ENCODE measurements at regions not wholly inside any gene's neighbourhood (a gene's known extent, or its start where the extent isn't known, plus 50 kb on each side); places are given as distances from the start of the nearest gene placed in this dataset.

- Mint-ChIP-seq H3K9me3 (no peaks in the 10 kb centered on the region), H3K27ac (no peak overlapping the region), H3K4me1 (peaks cover 37 to 40% of the 10 kb centered on the region in 2 experiments), H3K36me3 (ENCODE audit: insufficient read depth in 1 of 3, low read depth in 3 of 3) (no peaks in the 10 kb centered on the region), H3K27me3 (ENCODE audit: low read depth) (no peaks in the 10 kb centered on the region), H3K4me3 (no peak overlapping the region)
- no peak for DNase-seq
- H3K79me1 ChIP-seq (ENCODE audit: insufficient read depth, low read depth, low read length, poor library complexity, severe bottlenecking) = no peaks in the 10 kb centered on the region
- no peak overlapping the region for H2BK20ac ChIP-seq (ENCODE audit: low read depth, low read length, poor library complexity, severe bottlenecking)
- no peak overlapping the region for H2AK5ac ChIP-seq (ENCODE audit: insufficient read length, low read length)
- H4K8ac ChIP-seq (replicated peaks; ENCODE audit: insufficient read length, low read depth, low read length) = no peak overlapping the region
- H3K14ac ChIP-seq (ENCODE audit: insufficient read depth, low read length) = no peak overlapping the region
- H2BK120ac ChIP-seq (ENCODE audit: low read depth, low read length, poor library complexity, severe bottlenecking) = no peak overlapping the region
- H4K5ac ChIP-seq (ENCODE audit: insufficient read length, low read depth, low read length) = no peak overlapping the region
- H3K27me3 ChIP-seq (ENCODE audit: insufficient read depth, low read length) = no peaks in the 10 kb centered on the region
- no peak overlapping the region for H3K4me2 ChIP-seq (ENCODE audit: insufficient read depth, insufficient read length, low read length)
- no peak overlapping the region for H3K4ac ChIP-seq (ENCODE audit: low read depth, low read length)
- H3K18ac ChIP-seq (ENCODE audit: insufficient read length, low read depth, low read length) = no peak overlapping the region
- no peak overlapping the region for H2BK5ac ChIP-seq (ENCODE audit: insufficient read length, low read length)
- no peaks in the 10 kb centered on the region for H4K20me1 ChIP-seq (ENCODE audit: control insufficient read depth, insufficient read depth, insufficient read length)
- WGBS (ENCODE audit: extremely low coverage, insufficient read length, low lambda C conversion rate) = no CpG with 5 or more reads among the region's 2 CpGs
- H3K27ac ChIP-seq (ENCODE audit: insufficient read length, low read depth, low read length) = no peak overlapping the region
- no peak overlapping the region for H3T11ph ChIP-seq (ENCODE audit: low read length)
- no peak overlapping the region for H4K91ac ChIP-seq (ENCODE audit: insufficient read length, low read depth, low read length)
- H2BK12ac ChIP-seq (ENCODE audit: insufficient read length, low read depth, low read length) = no peak overlapping the region
- no peak overlapping the region for H2AFZ ChIP-seq (ENCODE audit: low read length)
- H3K9ac ChIP-seq (ENCODE audit: extremely low read depth, insufficient read length, low read length) = no peak overlapping the region
- H2BK15ac ChIP-seq (ENCODE audit: low read depth, low read length) = no peak overlapping the region
- H3K23ac ChIP-seq (ENCODE audit: insufficient read length, low read depth, low read length) = no peak overlapping the region
- no peak for TF ChIP-seq CTCF (conservative IDR thresholded peaks at IDR 0.05)
- no peaks in the 10 kb centered on the region; the same call in 1 of the 2 replicates for H3K79me2 ChIP-seq (ENCODE audit: insufficient read depth, low read length)
- H3K9me3 ChIP-seq (ENCODE audit: control insufficient read depth, low read depth, low read length) = no peaks in the 10 kb centered on the region
- peaks cover 10% of the 10 kb centered on the region for H3K4me1 ChIP-seq (ENCODE audit: insufficient read depth, low read length)
- no peak overlapping the region for H3K56ac ChIP-seq (ENCODE audit: insufficient read length, low read depth, low read length)
- H3K23me2 ChIP-seq (ENCODE audit: insufficient read length, low read depth, low read length, poor library complexity, severe bottlenecking) = no peaks in the 10 kb centered on the region
Measured at GRCh38 chr3:18250991-18251390, 174.1 kb downstream of the SATB1 start.
